GM23248 (cell line): ENCODE measurements at regions not wholly inside any gene's neighbourhood (a gene's known extent, or its start where the extent isn't known, plus 50 kb on each side); places are given as distances from the start of the nearest gene placed in this dataset.

Source experiments
- DNase-seq: peaks from one replicate; pipeline ENCODE4 v3.0.0-alpha.2; 2015
- H2AFZ ChIP-seq: fragments of 200-600 bp; sonication (generic); 2 replicates; pipeline ENCODE4 v1.6.1; 2016; ENCODE audit warnings: antibody characterized with exemption
- H3F3A ChIP-seq: fragments of 200-600 bp; sonication (generic); 2 replicates; pipeline ENCODE4 v1.6.1; 2016; ENCODE audit warnings: mild to moderate bottlenecking, antibody characterized with exemption, mixed run types; ENCODE audit not compliant: insufficient read depth
- H3K27ac ChIP-seq: fragments of 200-600 bp; sonication (generic); 2 replicates; pipeline ENCODE4 v1.5.1; 2016; ENCODE audit warnings: mild to moderate bottlenecking
- H3K27me3 ChIP-seq: fragments of 200-600 bp; sonication (generic); replicated peaks from 2 replicates; pipeline ENCODE4 v1.6.1; 2016; ENCODE audit warnings: mild to moderate bottlenecking; ENCODE audit not compliant: insufficient read depth
- H3K36me3 ChIP-seq: fragments of 200-600 bp; sonication (generic); 2 replicates; pipeline ENCODE4 v1.6.1; 2016; ENCODE audit warnings: low read depth, mild to moderate bottlenecking
- H3K4me1 ChIP-seq: fragments of 200-600 bp; sonication (generic); 2 replicates; pipeline ENCODE4 v1.6.1; 2016; ENCODE audit warnings: mild to moderate bottlenecking; ENCODE audit not compliant: insufficient read depth
- H3K4me2 ChIP-seq: fragments of 200-600 bp; sonication (generic); one replicate; pipeline ENCODE4 v1.6.1; 2016; ENCODE audit warnings: mild to moderate bottlenecking; ENCODE audit not compliant: unreplicated experiment
- H3K4me3 ChIP-seq: fragments of 200-600 bp; sonication (generic); 2 replicates; pipeline ENCODE4 v1.5.1; 2016; ENCODE audit warnings: mild to moderate bottlenecking
- H3K79me2 ChIP-seq: fragments of 200-600 bp; sonication (generic); 2 replicates; pipeline ENCODE4 v1.6.1; 2016; ENCODE audit warnings: mild to moderate bottlenecking; ENCODE audit not compliant: insufficient read depth
- H3K9ac ChIP-seq: fragments of 200-600 bp; sonication (generic); 2 replicates; pipeline ENCODE4 v1.6.1; 2016; ENCODE audit warnings: mild to moderate bottlenecking
- H3K9me2 ChIP-seq: fragments of 200-600 bp; sonication (generic); 2 replicates; pipeline ENCODE4 v1.6.1; 2016; ENCODE audit warnings: mixed run types, mild to moderate bottlenecking, moderate library complexity; ENCODE audit not compliant: insufficient read depth
- H3K9me3 ChIP-seq: fragments of 200-600 bp; sonication (generic); one replicate; pipeline ENCODE4 v1.6.1; 2017; ENCODE audit warnings: low read depth
- H4K20me1 ChIP-seq: fragments of 200-600 bp; sonication (generic); 2 replicates; pipeline ENCODE4 v1.6.0; 2016; ENCODE audit not compliant: insufficient read depth
- EZH2 ChIP-seq: fragments of 200-600 bp; sonication (generic); IDR thresholded peaks from 2 replicates; pipeline ENCODE4 v1.6.1; 2018; ENCODE audit warnings: antibody characterized with exemption, mild to moderate bottlenecking; ENCODE audit not compliant: insufficient read depth, poor library complexity, severe bottlenecking
- EZH2phosphoT487 ChIP-seq: fragments of 200-600 bp; sonication (generic); IDR thresholded peaks from 2 replicates; pipeline ENCODE4 v1.6.1; 2018; ENCODE audit warnings: antibody characterized with exemption, moderate library complexity, mild to moderate bottlenecking, low read depth; ENCODE audit not compliant: insufficient read depth
- WGBS, 2 experiments: methylation state at CpG; one replicate each; pipeline ENCODE4 v1.1.6; 2015 to 2017; ENCODE audit warnings: low lambda C conversion rate in 2 of 2, low coverage in 1 of 2; ENCODE audit errors: missing lambda C conversion rate in 2 of 2; 5-methylcytosine and 5-hydroxymethylcytosine counted together
- in situ Hi-C: fragments of 300-500 bp; cut with MboI; formaldehyde crosslinking; loops from 2 replicates; pipeline ENCODE4 v1.15.0; 2020

- TF ChIP-seq EZH2phosphoT487 (no peak), EZH2 (peak; percentile 10)
Measured at GRCh38 chr11:43555816-43556611, 124.5 kb upstream of the HSD17B12 start.

GRCh38 chr11:43556612-43557375 is 123.7 kb upstream of the HSD17B12 start:
- Histone ChIP-seq H3K9ac (no peak overlapping the region), H3K9me2 (no peaks in the 10 kb centered on the region), H3K4me1 (peaks cover 8% of the 10 kb centered on the region; the same call in 1 of the 2 replicates), H3K4me2 (no peak overlapping the region), H3F3A (no peaks in the 10 kb centered on the region), H3K79me2 (no peaks in the 10 kb centered on the region), H3K9me3 (no peaks in the 10 kb centered on the region), H4K20me1 (no peaks in the 10 kb centered on the region), H3K27ac (no peak overlapping the region), H2AFZ (no peak overlapping the region), H3K4me3 (no peak overlapping the region), H3K36me3 (no peaks in the 10 kb centered on the region), H3K27me3 (peaks cover 47% of the 10 kb centered on the region)
- WGBS, 2 experiments = 3 to 8% methylated on average over 10 of the region's 10 CpGs
- TF ChIP-seq EZH2 (no peak), EZH2phosphoT487 (no peak)
- DNase-seq = no peak
- in situ Hi-C loops = no loop called here

More at GRCh38 chr11:43555816-43556611, 124.5 kb upstream of the HSD17B12 start:
- no peaks in the 10 kb centered on the region for H4K20me1 ChIP-seq
- no peak overlapping the region for H3K27ac ChIP-seq
- H2AFZ ChIP-seq = no peak overlapping the region
- no peaks in the 10 kb centered on the region for H3K9me3 ChIP-seq
- in situ Hi-C loops = no loop called here
- H3K79me2 ChIP-seq = no peaks in the 10 kb centered on the region
- no peaks in the 10 kb centered on the region for H3K9me2 ChIP-seq
- 5 to 7% methylated on average over 13 to 14 of the region's 14 CpGs for WGBS, 2 experiments
- H3K27me3 ChIP-seq = peaks cover 47% of the 10 kb centered on the region
- H3K4me1 ChIP-seq = peaks cover 8% of the 10 kb centered on the region; the same call in 1 of the 2 replicates
- H3K9ac ChIP-seq = no peak overlapping the region
- H3F3A ChIP-seq = no peaks in the 10 kb centered on the region
- DNase-seq = peak; percentile 74
- no peak overlapping the region for H3K4me2 ChIP-seq
- H3K4me3 ChIP-seq = no peak overlapping the region
- H3K36me3 ChIP-seq = no peaks in the 10 kb centered on the region

- Histone ChIP-seq H3K79me2 (no peaks in the 10 kb centered on the region), H3K27me3 (peaks cover 47% of the 10 kb centered on the region), H3F3A (no peaks in the 10 kb centered on the region), H3K9me3 (no peaks in the 10 kb centered on the region), H3K4me1 (peaks cover 8% of the 10 kb centered on the region; the same call in 1 of the 2 replicates), H2AFZ (no peak overlapping the region), H3K27ac (no peak overlapping the region), H3K4me2 (no peak overlapping the region), H3K9ac (no peak overlapping the region), H4K20me1 (no peaks in the 10 kb centered on the region), H3K36me3 (no peaks in the 10 kb centered on the region), H3K4me3 (no peak overlapping the region), H3K9me2 (no peaks in the 10 kb centered on the region)
- in situ Hi-C loops = no loop called here
- 3% methylated on average over 13 of the region's 13 CpGs for WGBS, 2 experiments
- TF ChIP-seq EZH2 = no peak
- DNase-seq = peak; percentile 49
Measured at GRCh38 chr11:43557553-43558110, 122.9 kb upstream of the HSD17B12 start.

GRCh38 chr11:43558146-43558545 is 122.4 kb upstream of the HSD17B12 start:
- WGBS, 2 experiments = 1 to 2% methylated on average over 5 of the region's 5 CpGs
- in situ Hi-C loops = no loop called here
- H3K36me3 ChIP-seq = no peaks in the 10 kb centered on the region
- H3K4me1 ChIP-seq = peaks cover 8% of the 10 kb centered on the region; the same call in 1 of the 2 replicates
- no peaks in the 10 kb centered on the region for H3K9me3 ChIP-seq
- DNase-seq = no peak
- H2AFZ ChIP-seq = no peak overlapping the region
- no peak overlapping the region for H3K4me2 ChIP-seq
- TF ChIP-seq EZH2phosphoT487 (no peak), EZH2 (no peak)
- H3K27me3 ChIP-seq = peaks cover 43% of the 10 kb centered on the region
- no peaks in the 10 kb centered on the region for H3K9me2 ChIP-seq
- H3F3A ChIP-seq = no peaks in the 10 kb centered on the region
- no peak overlapping the region for H3K9ac ChIP-seq
- no peaks in the 10 kb centered on the region for H4K20me1 ChIP-seq
- H3K4me3 ChIP-seq = no peak overlapping the region
- H3K79me2 ChIP-seq = no peaks in the 10 kb centered on the region
- no peak overlapping the region for H3K27ac ChIP-seq
